ENCODE measurements at regions not wholly inside any gene's neighbourhood (a gene's known extent, or its start where the extent isn't known, plus 50 kb on each side); places are given as distances from the start of the nearest gene placed in this dataset.

DNA sequence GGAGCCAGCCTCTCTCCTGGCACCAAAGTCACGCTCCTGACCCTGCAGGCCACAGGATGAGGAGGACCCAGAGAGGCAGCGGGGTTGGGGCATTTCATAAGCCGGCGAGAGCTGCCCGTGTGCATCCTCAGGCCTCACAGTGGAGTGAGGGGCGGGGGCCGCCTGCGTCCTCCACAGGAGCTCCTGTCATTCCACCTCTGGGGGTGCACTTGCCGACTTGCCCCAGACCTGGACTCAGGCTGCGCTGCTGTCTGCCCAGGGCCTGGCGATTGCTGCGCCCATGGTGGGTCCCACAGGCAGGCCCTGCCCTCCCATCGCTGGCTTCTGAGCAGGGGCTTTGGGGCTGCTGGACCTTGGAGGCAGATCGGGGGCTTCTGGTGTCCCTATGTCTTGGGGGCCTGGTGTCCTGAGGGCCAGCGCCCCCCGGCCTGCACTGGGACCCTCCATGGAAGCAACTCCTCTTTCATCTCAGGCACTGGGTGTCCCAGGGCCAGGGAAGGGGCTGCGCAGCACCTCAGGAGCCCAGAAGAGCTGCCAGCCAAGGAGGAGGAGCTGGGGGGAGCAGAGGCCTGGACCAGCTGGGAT is 184.0 kb downstream of the GOLGA6L6 start:
- POLR2A ChIA-PET (ENCODE audit: unreplicated experiment), result no interaction called here

More for the DNA sequence above, 184.0 kb downstream of the GOLGA6L6 start:
- Histone ChIP-seq H3K18ac (ENCODE audit: low read depth, low read length) (no peak overlapping the region), H3K4me3 (ENCODE audit: insufficient read depth, low read depth, low read length) (no peak overlapping the region), H3K9me3 (ENCODE audit: control insufficient read depth, insufficient read depth, low read length) (peaks cover 57% of the 10 kb centered on the region), H2AFZ (replicated peaks; ENCODE audit: low read length, poor library complexity) (no peak overlapping the region), H3K23ac (ENCODE audit: low read depth, low read length) (no peak overlapping the region), H3K56ac (ENCODE audit: extremely low read depth, insufficient read depth, low read length) (no peak overlapping the region), H3K27me3 (ENCODE audit: control insufficient read depth, insufficient read depth, low read length) (no peaks in the 10 kb centered on the region), H4K8ac (ENCODE audit: low read depth in 2 of 2, low read length in 2 of 2) (no peak overlapping the region), H3K36me3 (ENCODE audit: control insufficient read depth, insufficient read depth, low read length) (no peaks in the 10 kb centered on the region), H3K4me2 (ENCODE audit: low read depth, low read length) (no peak overlapping the region), H3K9ac (ENCODE audit: low read depth, low read length) (no peak overlapping the region), H2BK5ac (ENCODE audit: low read depth, low read length, poor library complexity, severe bottlenecking) (no peak overlapping the region), H4K20me1 (ENCODE audit: insufficient read depth, low read length) (no peaks in the 10 kb centered on the region), H3K9me1 (ENCODE audit: insufficient read depth, low read length) (no peaks in the 10 kb centered on the region), H3K79me1 (ENCODE audit: low read depth in 1 of 2, low read length in 2 of 2) (no peaks in the 10 kb centered on the region), H3K27ac (ENCODE audit: insufficient read depth, low read length) (no peak overlapping the region), H2BK15ac (ENCODE audit: low read depth, low read length) (no peak overlapping the region), H2AK9ac (replicated peaks; ENCODE audit: low read depth, low read length, poor library complexity) (no peak overlapping the region), H3K14ac (replicated peaks; ENCODE audit: low read depth, low read length) (no peak overlapping the region), H2AK5ac (ENCODE audit: low read depth, low read length) (no peak overlapping the region), H2BK20ac (ENCODE audit: low read depth, low read length) (no peak overlapping the region), H3K4me1 (ENCODE audit: control insufficient read depth, insufficient read depth, low read length) (no peaks in the 10 kb centered on the region), H4K5ac (ENCODE audit: low read depth, low read length) (no peak overlapping the region), H4K91ac (ENCODE audit: insufficient read depth, low read depth, low read length) (no peak overlapping the region), H2BK120ac (ENCODE audit: low read depth, low read length) (no peak overlapping the region), H3K4ac (ENCODE audit: low read depth, low read length) (no peak overlapping the region)
- no TSS peak for BruUV-seq (replicated peaks)
- TF ChIP-seq RAD21 (IDR thresholded peaks at IDR 0.05; ENCODE audit: low read length), result no peak
- TF ChIP-seq MAFK (IDR thresholded peaks at IDR 0.05; ENCODE audit: low read depth, low read length), result no peak
- no peak for TF ChIP-seq MXI1 (IDR thresholded peaks at IDR 0.05; ENCODE audit: borderline replicate concordance, low read depth, low read length)
- TF ChIP-seq NFE2L2 (IDR thresholded peaks at IDR 0.05; ENCODE audit: low read depth, low read length), result no peak
- CTCF ChIA-PET, result no interaction called here
- in situ Hi-C loops (cut with MboI; ENCODE audit: low sequenced_read_pairs) (loop anchor here (10.0 kb wide), 1 partner anchor 153 kb away; no protein-coding TSS in a partner anchor), dilution Hi-C loops (cut with HindIII; ENCODE audit: low sequenced_read_pairs, unreplicated experiment) (no loop called here), intact Hi-C loops (cut with micrococcal nuclease) (no loop called here)
- ATAC-seq (ENCODE audit: low read depth) (no peak), DNase-seq (no peak)
- 80% methylated on average over 15 of the region's 17 CpGs; no CpG with 5 or more reads in 1 of the 2 experiments for WGBS, 2 experiments (ENCODE audit: extremely low coverage in 2 of 2, insufficient read length in 1 of 2)
